GM23338 (cell line): ENCODE measurements at regions not wholly inside any gene's neighbourhood (a gene's known extent, or its start where the extent isn't known, plus 50 kb on each side); places are given as distances from the start of the nearest gene placed in this dataset.

ENCODE experiments used
- ATAC-seq: fragments of 200-7000 bp; cut with Tn5 transposase; 3 replicates; pipeline ENCODE4 v1.9.1; 2020
- DNase-seq: peaks from one replicate; pipeline ENCODE4 v3.0.0-alpha.2; 2015; ENCODE audit warnings: low spot score
- H2AFZ ChIP-seq: fragments of 200-600 bp; sonication (generic); 2 replicates; pipeline ENCODE4 v1.8.0; 2016; ENCODE audit warnings: antibody characterized with exemption, mild to moderate bottlenecking, moderate library complexity
- H3F3A ChIP-seq: fragments of 200-600 bp; sonication (generic); replicated peaks from 2 replicates; pipeline ENCODE4 v1.8.0; 2017; ENCODE audit warnings: antibody characterized with exemption, mixed run types, low read depth
- H3K27ac ChIP-seq: fragments of 200-600 bp; sonication (generic); 2 replicates; pipeline ENCODE4 v1.6.1; 2016; ENCODE audit warnings: low read depth
- H3K27me3 ChIP-seq: fragments of 200-600 bp; sonication (generic); 2 replicates; pipeline ENCODE4 v1.8.0; 2016; ENCODE audit warnings: mild to moderate bottlenecking, mixed run types, moderate library complexity; ENCODE audit not compliant: insufficient read depth
- H3K36me3 ChIP-seq: fragments of 200-600 bp; sonication (generic); 2 replicates; pipeline ENCODE4 v1.8.0; 2016; ENCODE audit warnings: mild to moderate bottlenecking; ENCODE audit not compliant: insufficient read depth
- H3K4me1 ChIP-seq: fragments of 200-600 bp; sonication (generic); 2 replicates; pipeline ENCODE4 v1.8.0; 2016; ENCODE audit warnings: mild to moderate bottlenecking, moderate library complexity; ENCODE audit not compliant: insufficient read depth
- H3K4me2 ChIP-seq: fragments of 200-600 bp; sonication (generic); 2 replicates; pipeline ENCODE4 v1.7.1; 2017; ENCODE audit warnings: mixed run types
- H3K4me3 ChIP-seq: fragments of 200-600 bp; sonication (generic); 2 replicates; pipeline ENCODE4 v1.6.1; 2016; ENCODE audit warnings: mixed run types
- H3K79me2 ChIP-seq: fragments of 200-600 bp; sonication (generic); replicated peaks from 2 replicates; pipeline ENCODE4 v1.8.0; 2017; ENCODE audit warnings: mild to moderate bottlenecking; ENCODE audit not compliant: insufficient read depth
- H3K9me2 ChIP-seq: fragments of 200-600 bp; sonication (generic); 2 replicates; pipeline ENCODE4 v1.8.0; 2017; ENCODE audit not compliant: insufficient read depth
- H4K20me1 ChIP-seq: fragments of 200-600 bp; sonication (generic); replicated peaks from 2 replicates; pipeline ENCODE4 v1.8.0; 2017; ENCODE audit warnings: mild to moderate bottlenecking; ENCODE audit not compliant: insufficient read depth
- H3K27ac Mint-ChIP-seq: 2 replicates; pipeline ENCODE4 v1.8.0; 2020; ENCODE audit warnings: inconsistent platforms, mild to moderate bottlenecking, moderate library complexity, mixed read lengths
- H3K27me3 Mint-ChIP-seq: 3 replicates; pipeline ENCODE4 v1.8.0; 2022; ENCODE audit warnings: low read depth, mild to moderate bottlenecking, moderate library complexity, mixed read lengths, inconsistent platforms; ENCODE audit not compliant: insufficient read depth, poor library complexity
- H3K36me3 Mint-ChIP-seq: 3 replicates; pipeline ENCODE4 v1.8.0; 2021; ENCODE audit warnings: low read depth, mild to moderate bottlenecking, inconsistent platforms, moderate library complexity, mixed read lengths
- H3K4me1 Mint-ChIP-seq: 3 replicates; pipeline ENCODE4 v1.8.0; 2020; ENCODE audit warnings: mild to moderate bottlenecking, inconsistent platforms, mixed read lengths
- H3K4me3 Mint-ChIP-seq: 3 replicates; pipeline ENCODE4 v1.8.0; 2021; ENCODE audit warnings: moderate library complexity, mild to moderate bottlenecking, inconsistent platforms, mixed read lengths
- H3K9me3 Mint-ChIP-seq: 3 replicates; pipeline ENCODE4 v1.8.0; 2020; ENCODE audit warnings: moderate library complexity, mild to moderate bottlenecking, inconsistent platforms, mixed read lengths
- CREB1 ChIP-seq: fragments of 250-450 bp; sonication (Bioruptor Pico); IDR thresholded peaks from 2 replicates; pipeline ENCODE4 v1.5.0; 2020; ENCODE audit warnings: low read depth, mild to moderate bottlenecking, moderate library complexity
- CTCF ChIP-seq, 2 experiments: fragments of 200-600 bp in 1 of 2; sonication (generic) in 1 of 2; conservative IDR thresholded peaks; 2 replicates each; pipeline versions ENCODE4 v1.5.1 to v1.6.1; 2016 to 2017; ENCODE audit warnings: antibody characterized with exemption in 2 of 2, low read depth in 2 of 2, mild to moderate bottlenecking in 2 of 2, moderate library complexity in 1 of 2
- EZH2phosphoT487 ChIP-seq: fragments of 200-600 bp; sonication (generic); IDR thresholded peaks from one replicate; pipeline ENCODE4 v1.8.1; 2018; ENCODE audit warnings: antibody characterized with exemption; ENCODE audit not compliant: unreplicated experiment
- JUNB ChIP-seq: IDR thresholded peaks from one replicate; pipeline ENCODE4 v1.6.1; 2016; ENCODE audit warnings: antibody characterized with exemption; ENCODE audit not compliant: unreplicated experiment
- NANOG ChIP-seq: IDR thresholded peaks from 2 replicates; pipeline ENCODE4 v1.6.1; 2016; ENCODE audit warnings: antibody characterized with exemption, borderline replicate concordance
- POLR2AphosphoS5 ChIP-seq: IDR thresholded peaks from 2 replicates; pipeline ENCODE4 v1.6.1; 2016; ENCODE audit warnings: antibody characterized with exemption, low read depth
- REST ChIP-seq: IDR thresholded peaks from one replicate; pipeline ENCODE4 v1.6.1; 2018; ENCODE audit warnings: antibody characterized with exemption; ENCODE audit not compliant: unreplicated experiment
- STAT1 ChIP-seq: IDR thresholded peaks from one replicate; pipeline ENCODE4 v1.6.1; 2016; ENCODE audit warnings: antibody characterized with exemption; ENCODE audit not compliant: unreplicated experiment
- ZNF114 ChIP-seq: fragments of 250-450 bp; sonication (Bioruptor Pico); IDR thresholded peaks from 2 replicates; pipeline ENCODE4 v1.5.0; 2020; ENCODE audit warnings: mild to moderate bottlenecking, moderate library complexity
- ZNF331 ChIP-seq: fragments of 250-450 bp; sonication (Bioruptor Pico); IDR thresholded peaks from 2 replicates; pipeline ENCODE4 v1.5.0; 2020; ENCODE audit warnings: low read depth, mild to moderate bottlenecking, moderate library complexity
- ZNF462 ChIP-seq: fragments of 250-450 bp; sonication (Bioruptor Pico); IDR thresholded peaks from 2 replicates; pipeline ENCODE4 v1.5.0; 2020; ENCODE audit warnings: mild to moderate bottlenecking, moderate library complexity

- TF ChIP-seq JUNB (no peak), EZH2phosphoT487 (no peak), ZNF331 (CRISPR knock-in tag) (no peak), ZNF114 (no peak), CTCF (conservative IDR thresholded peaks at IDR 0.05; ENCODE audit: low read depth in 2 of 2) (no peak)
Observed at GRCh38 chr7:35380739-35381224, 126.9 kb upstream of the TBX20 start (continued).

- Histone ChIP-seq H3K9me2 (0 out of 2 replicates have a peak, but pooled peaks cover 4% of the 10 kb centered on the region), H2AFZ (no peak overlapping the region), H3K4me3 (no peak overlapping the region), H3F3A (no peaks in the 10 kb centered on the region), H3K4me2 (no peak overlapping the region), H3K36me3 (no peaks in the 10 kb centered on the region), H3K27ac (no peak overlapping the region), H3K27me3 (no peaks in the 10 kb centered on the region), H3K4me1 (no peaks in the 10 kb centered on the region), H3K79me2 (no peaks in the 10 kb centered on the region), H4K20me1 (no peaks in the 10 kb centered on the region)
- Mint-ChIP-seq H3K27me3 (no peaks in the 10 kb centered on the region), H3K27ac (no peak overlapping the region), H3K36me3 (no peaks in the 10 kb centered on the region), H3K4me3 (no peak overlapping the region), H3K9me3 (peaks cover 5% of the 10 kb centered on the region; the same call in 2 of the 3 replicates), H3K4me1 (no peaks in the 10 kb centered on the region)
- ATAC-seq (no peak), DNase-seq (no peak)
- TF ChIP-seq POLR2AphosphoS5 (no peak), EZH2phosphoT487 (no peak), STAT1 (no peak), REST (no peak), CTCF (conservative IDR thresholded peaks at IDR 0.05; ENCODE audit: low read depth in 2 of 2) (no peak), JUNB (no peak), CREB1 (no peak), ZNF114 (no peak), ZNF462 (no peak), NANOG (no peak)
Observed at GRCh38 chr7:35379481-35379880, 125.6 kb upstream of the TBX20 start.
